ENCODE measurements at regions not wholly inside any gene's neighbourhood (a gene's known extent, or its start where the extent isn't known, plus 50 kb on each side); places are given as distances from the start of the nearest gene placed in this dataset.

- Mint-ChIP-seq H3K27me3 (peaks cover 17% of the 10 kb centered on the region), H3K36me3 (no peaks in the 10 kb centered on the region), H3K4me3 (no peak overlapping the region), H3K4me1 (no peaks in the 10 kb centered on the region), H3K9me3 (peaks cover 2% of the 10 kb centered on the region), H3K27ac (no peak overlapping the region)
- no peak for DNase-seq
Observed at GRCh38 chr7:132045002-132045401, 488.6 kb upstream of the PODXL start.

DNA sequence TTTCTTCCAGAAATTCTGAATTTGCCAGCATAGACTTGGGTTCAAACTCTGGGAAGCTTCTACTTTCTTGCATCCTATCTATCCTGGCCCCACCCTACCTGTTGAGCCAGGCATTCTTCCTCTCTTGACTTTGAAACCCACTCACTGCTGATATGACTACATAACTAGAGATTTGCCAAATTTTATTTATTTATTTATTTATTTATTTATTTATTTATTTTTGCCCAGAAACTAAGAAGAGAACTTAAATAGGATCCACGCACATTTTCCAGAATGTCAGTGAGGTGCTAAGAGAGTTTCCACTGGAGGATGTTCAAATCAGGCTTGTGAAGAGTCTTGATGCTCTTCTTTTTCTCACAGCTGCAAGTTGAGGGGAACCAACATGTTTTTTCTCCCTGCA, 487.8 kb upstream of the PODXL start:
- Mint-ChIP-seq H3K9me3 (peaks cover 2% of the 10 kb centered on the region), H3K4me1 (no peaks in the 10 kb centered on the region), H3K27ac (no peak overlapping the region), H3K4me3 (no peak overlapping the region), H3K36me3 (no peaks in the 10 kb centered on the region), H3K27me3 (peaks cover 14% of the 10 kb centered on the region)
- no peak for DNase-seq

GRCh38 chr7:132041108-132041507, 484.7 kb upstream of the PODXL start:
- Mint-ChIP-seq H3K27me3 (peaks cover 23% of the 10 kb centered on the region), H3K27ac (no peak overlapping the region), H3K36me3 (no peaks in the 10 kb centered on the region), H3K9me3 (peaks cover 2% of the 10 kb centered on the region), H3K4me1 (no peaks in the 10 kb centered on the region), H3K4me3 (no peak overlapping the region)
- DNase-seq, result no peak

DNA sequence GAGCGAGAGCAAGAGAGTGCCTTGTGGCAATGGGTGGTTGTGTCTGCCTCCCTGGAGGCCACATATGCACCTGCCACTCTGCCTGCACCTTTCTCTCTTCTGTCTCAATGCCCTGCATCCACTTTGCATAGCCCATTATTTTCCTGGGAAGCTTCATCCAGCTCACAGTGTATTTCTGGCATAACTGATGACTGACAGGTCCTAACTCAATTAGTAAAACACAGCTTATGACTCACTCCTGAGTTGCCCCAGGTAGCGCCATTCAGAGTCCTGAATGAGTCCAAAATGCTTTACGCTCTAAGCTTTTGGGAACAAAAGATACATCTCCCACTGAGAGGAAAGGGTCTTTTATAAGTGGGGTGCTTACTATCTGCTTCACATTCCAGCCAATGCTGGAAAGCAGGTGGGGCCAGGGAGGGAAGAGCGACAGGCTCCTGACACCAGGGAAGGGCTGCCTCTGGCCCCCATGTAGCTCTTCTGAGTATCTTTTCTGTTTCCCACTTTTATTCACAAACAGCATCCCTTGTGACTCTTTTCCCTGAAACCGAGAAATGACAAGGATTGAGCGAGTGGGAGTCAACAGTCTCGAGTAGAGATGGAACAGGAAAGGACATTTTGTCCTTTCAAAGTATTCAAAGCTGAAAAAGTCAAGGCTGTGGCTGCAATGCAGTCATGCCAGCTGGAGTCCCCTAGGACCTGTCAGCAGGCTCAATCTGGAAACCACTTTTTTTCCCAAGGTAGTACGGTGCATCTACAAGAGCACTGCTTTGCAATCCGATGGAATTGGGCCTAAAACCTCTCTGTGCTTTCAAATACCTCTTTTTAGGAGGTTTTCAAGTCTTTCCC, 479.3 kb upstream of the PODXL start:
- H3K36me3 Mint-ChIP-seq, result no peaks in the 10 kb centered on the region
- no peaks in the 10 kb centered on the region for H3K9me3 Mint-ChIP-seq
- H3K4me3 Mint-ChIP-seq, result no peak overlapping the region
- no peaks in the 10 kb centered on the region for H3K4me1 Mint-ChIP-seq
- peaks cover 19% of the 10 kb centered on the region for H3K27me3 Mint-ChIP-seq
- no peak for DNase-seq
- H3K27ac Mint-ChIP-seq, result no peak overlapping the region

GRCh38 chr7:132034748-132035416, 478.5 kb upstream of the PODXL start:
- no peak overlapping the region for H3K4me3 Mint-ChIP-seq
- no peaks in the 10 kb centered on the region for H3K4me1 Mint-ChIP-seq
- H3K36me3 Mint-ChIP-seq, result no peaks in the 10 kb centered on the region
- no peak overlapping the region for H3K27ac Mint-ChIP-seq
- no peak for DNase-seq
- H3K27me3 Mint-ChIP-seq, result peaks cover 19% of the 10 kb centered on the region
- no peaks in the 10 kb centered on the region for H3K9me3 Mint-ChIP-seq

GRCh38 chr7:132030883-132031282, 474.5 kb upstream of the PODXL start:
- Mint-ChIP-seq H3K4me3 (no peak overlapping the region), H3K36me3 (no peaks in the 10 kb centered on the region), H3K9me3 (no peaks in the 10 kb centered on the region), H3K4me1 (no peaks in the 10 kb centered on the region), H3K27ac (no peak overlapping the region), H3K27me3 (no peaks in the 10 kb centered on the region)
- no peak for DNase-seq

- no peak overlapping the region for H3K27ac Mint-ChIP-seq
- H3K9me3 Mint-ChIP-seq, result no peaks in the 10 kb centered on the region
- H3K4me3 Mint-ChIP-seq, result no peak overlapping the region
- H3K27me3 Mint-ChIP-seq, result no peaks in the 10 kb centered on the region
- no peak for DNase-seq
- no peaks in the 10 kb centered on the region for H3K4me1 Mint-ChIP-seq
- no peaks in the 10 kb centered on the region for H3K36me3 Mint-ChIP-seq
Observed at GRCh38 chr7:132030086-132030568, 473.7 kb upstream of the PODXL start.

DNA sequence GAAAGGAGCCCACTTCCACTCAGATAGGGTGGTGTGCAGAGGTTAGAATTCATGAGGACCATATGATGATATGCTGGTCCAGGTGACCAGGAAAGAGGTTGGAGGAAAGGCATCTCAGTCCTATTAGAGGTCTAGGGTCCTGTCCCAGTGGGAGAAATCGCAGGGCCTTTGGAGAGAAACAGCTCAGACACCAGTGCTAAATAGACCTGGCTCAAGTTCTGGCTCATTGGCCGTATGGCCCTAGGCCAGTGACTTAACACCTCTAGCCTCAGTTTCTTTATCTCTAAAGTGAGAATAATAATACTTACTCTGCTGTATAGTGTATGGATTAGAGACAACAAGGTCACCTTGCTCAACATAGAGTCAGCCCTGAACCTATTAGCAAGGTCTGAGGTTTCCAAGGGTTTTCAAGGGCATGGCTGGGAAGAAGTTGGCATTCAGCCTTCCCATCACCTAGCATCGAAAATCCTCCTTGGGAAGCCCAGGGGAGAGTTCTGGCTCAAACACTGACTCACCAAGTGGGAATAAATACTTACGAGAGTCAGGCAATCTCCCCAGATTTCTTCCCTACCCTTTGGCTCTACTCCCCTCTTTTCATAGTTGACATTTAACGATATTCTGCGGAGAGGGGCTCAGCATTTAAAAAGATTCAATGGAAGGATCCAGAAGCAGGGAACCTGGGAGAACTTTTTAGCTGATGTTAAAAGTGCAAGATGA, 473.1 kb upstream of the PODXL start:
- H3K36me3 Mint-ChIP-seq, result no peaks in the 10 kb centered on the region

DNA sequence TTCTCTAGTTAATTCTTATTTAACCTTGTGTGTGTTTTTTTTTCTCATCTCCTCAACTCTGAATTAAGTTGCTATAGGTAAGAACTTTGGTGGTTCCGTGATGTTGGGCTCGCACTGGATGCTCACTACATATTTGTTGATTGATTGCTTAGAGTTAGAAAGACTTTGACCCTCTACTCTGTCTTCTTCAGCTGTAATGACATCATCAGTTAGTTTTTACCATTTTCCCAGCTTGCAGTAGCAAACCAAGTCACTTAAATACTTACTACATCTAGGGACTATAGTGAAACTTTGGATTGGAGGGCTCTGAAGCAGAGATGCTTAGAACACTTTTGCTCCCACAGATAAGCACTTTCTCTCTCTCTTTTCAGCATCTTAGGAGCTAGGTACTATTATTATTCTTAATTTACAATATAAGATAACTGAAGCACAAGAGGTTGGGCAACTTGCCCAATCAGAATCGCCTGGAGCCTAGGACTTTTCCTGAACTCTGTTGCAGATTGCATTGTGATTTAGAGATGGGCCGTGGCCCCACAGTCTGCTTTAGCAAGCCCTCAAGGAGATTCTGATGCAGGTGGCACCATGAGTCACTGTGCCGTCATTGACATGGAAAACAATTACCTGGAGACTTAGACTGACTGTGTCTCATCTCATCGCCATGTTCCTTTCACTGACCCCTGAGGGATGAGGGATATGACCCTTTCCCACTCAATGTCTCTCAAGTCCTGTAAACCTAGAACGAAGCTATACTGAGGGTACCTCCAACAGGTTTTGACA, 471.9 kb upstream of the PODXL start:
- H3K9me3 Mint-ChIP-seq, result no peaks in the 10 kb centered on the region
- H3K27ac Mint-ChIP-seq, result no peak overlapping the region
- H3K4me3 Mint-ChIP-seq, result no peak overlapping the region
- no peaks in the 10 kb centered on the region for H3K27me3 Mint-ChIP-seq
- no peaks in the 10 kb centered on the region for H3K36me3 Mint-ChIP-seq
- no peaks in the 10 kb centered on the region for H3K4me1 Mint-ChIP-seq
- DNase-seq, result no peak

More for the DNA sequence above, 473.1 kb upstream of the PODXL start:
- Mint-ChIP-seq H3K4me1 (no peaks in the 10 kb centered on the region), H3K27me3 (no peaks in the 10 kb centered on the region), H3K9me3 (no peaks in the 10 kb centered on the region), H3K4me3 (no peak overlapping the region), H3K27ac (no peak overlapping the region)
- DNase-seq, result no peak

DNA sequence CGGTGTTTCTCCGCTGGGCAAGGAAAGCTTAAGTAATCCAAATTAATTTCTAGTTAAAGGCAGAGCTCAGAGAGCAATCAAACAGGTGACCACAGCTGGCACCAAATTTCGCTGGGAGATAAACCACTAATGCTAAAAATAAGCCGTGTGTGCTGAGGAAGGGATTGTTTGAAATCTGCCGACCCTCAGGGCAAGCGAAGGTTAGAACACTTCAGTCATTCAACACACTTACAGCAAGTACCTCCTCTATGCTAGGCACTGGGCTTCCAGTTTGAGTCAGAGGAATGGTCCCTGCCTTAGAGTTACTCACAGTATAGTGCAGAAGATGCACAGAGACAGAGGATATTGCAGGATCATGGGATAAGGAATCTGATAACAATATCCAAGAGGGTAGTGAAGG, 467.9 kb upstream of the PODXL start:
- Mint-ChIP-seq H3K27ac (no peak overlapping the region), H3K9me3 (peaks cover 1% of the 10 kb centered on the region), H3K27me3 (peaks cover 5% of the 10 kb centered on the region), H3K4me3 (no peak overlapping the region), H3K4me1 (no peaks in the 10 kb centered on the region), H3K36me3 (no peaks in the 10 kb centered on the region)
- no peak for DNase-seq

DNA sequence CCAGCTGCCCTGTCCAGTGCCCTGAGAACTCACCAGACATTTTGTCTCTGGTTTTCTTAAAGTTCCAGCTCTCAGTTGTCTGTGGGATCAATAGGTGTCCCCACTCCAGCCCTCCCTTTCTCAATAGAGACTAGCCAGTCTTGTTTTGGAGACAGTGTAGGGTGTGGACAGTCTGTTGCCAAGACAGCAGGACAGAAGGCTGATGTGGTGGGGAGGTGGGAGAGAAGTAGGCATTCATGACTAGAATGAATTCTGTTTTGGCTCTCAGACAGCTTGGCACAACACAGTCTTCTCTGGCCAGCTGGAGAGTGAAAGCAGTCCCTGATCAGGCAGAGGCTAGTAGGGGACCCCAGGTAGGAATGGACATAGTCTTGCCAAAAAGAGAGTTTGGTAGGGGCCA, 467.0 kb upstream of the PODXL start:
- Mint-ChIP-seq H3K36me3 (no peaks in the 10 kb centered on the region), H3K4me1 (no peaks in the 10 kb centered on the region), H3K9me3 (peaks cover 1% of the 10 kb centered on the region), H3K4me3 (no peak overlapping the region), H3K27ac (no peak overlapping the region), H3K27me3 (peaks cover 5% of the 10 kb centered on the region)
- no peak for DNase-seq

DNA sequence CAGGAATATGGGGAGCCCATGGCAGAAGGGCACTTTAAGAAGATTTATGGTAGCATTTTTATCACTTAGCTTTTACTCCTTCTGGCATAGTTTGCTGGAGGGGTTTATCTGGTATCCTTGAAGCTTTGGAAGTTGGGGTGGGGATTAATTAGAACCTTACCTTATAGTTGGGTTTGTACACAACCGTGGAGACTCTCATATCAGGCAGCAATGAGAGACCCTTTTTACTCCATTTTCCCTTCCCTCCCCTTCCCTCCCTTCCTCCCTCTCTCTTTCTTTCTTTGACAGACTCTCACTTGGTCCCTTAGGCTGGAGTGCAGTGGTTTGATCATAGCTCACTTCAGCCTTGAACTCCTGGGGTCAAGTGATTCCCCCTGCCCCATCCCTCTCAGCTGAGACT, 465.8 kb upstream of the PODXL start:
- no peaks in the 10 kb centered on the region for H3K36me3 Mint-ChIP-seq
- peaks cover 1% of the 10 kb centered on the region for H3K9me3 Mint-ChIP-seq
- H3K27me3 Mint-ChIP-seq, result peaks cover 5% of the 10 kb centered on the region
- no peak overlapping the region for H3K27ac Mint-ChIP-seq
- no peak overlapping the region for H3K4me3 Mint-ChIP-seq
- H3K4me1 Mint-ChIP-seq, result no peaks in the 10 kb centered on the region
- DNase-seq, result no peak

DNA sequence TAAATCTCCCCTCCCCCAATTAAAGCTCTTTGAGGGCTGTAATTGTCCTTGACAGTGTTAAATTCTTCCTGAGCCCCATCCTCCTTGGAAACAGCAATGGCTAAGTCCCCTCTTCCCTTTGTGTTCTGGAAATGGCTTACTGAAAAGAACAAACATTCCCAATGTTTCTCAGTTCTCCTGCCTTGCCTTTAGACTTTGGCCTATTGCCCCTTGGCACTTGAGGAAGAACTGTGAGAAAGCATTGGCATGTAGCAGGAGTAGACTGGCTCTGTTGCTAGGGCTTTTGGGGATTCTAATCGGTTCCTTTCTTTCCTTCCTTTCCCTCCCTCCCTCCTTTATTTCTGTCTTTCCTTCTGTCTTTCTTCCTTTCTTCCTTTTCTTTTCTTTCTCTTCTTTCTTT, 463.3 kb upstream of the PODXL start:
- H3K27ac Mint-ChIP-seq, result no peak overlapping the region
- H3K36me3 Mint-ChIP-seq, result no peaks in the 10 kb centered on the region
- peaks cover 5% of the 10 kb centered on the region for H3K27me3 Mint-ChIP-seq
- H3K4me1 Mint-ChIP-seq, result no peaks in the 10 kb centered on the region
- H3K9me3 Mint-ChIP-seq, result peaks cover 5% of the 10 kb centered on the region
- no peak overlapping the region for H3K4me3 Mint-ChIP-seq
- no peak for DNase-seq

DNA sequence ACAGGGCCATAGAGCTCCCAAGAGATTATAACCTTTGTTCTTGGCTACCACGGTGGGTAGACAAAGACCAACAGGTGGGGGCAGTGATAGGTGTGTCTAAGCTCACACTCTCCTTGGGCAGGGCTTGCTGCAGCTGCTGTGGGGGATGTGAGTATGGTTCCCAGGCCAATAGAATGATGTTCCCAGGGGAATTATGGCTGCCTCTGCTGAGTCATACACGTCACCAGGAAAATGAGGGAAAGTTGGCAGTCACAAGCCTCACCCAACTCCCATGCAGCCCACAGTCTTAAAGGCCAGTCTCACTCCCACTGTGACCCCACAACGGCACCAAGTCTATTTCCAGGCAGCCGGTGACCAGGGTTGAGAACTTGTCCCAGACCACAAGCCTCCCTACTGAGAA, 453.4 kb upstream of the PODXL start:
- Mint-ChIP-seq H3K4me1 (no peaks in the 10 kb centered on the region), H3K9me3 (peaks cover 22% of the 10 kb centered on the region), H3K27me3 (peaks cover 14% of the 10 kb centered on the region), H3K36me3 (peaks cover 3% of the 10 kb centered on the region), H3K27ac (no peak overlapping the region), H3K4me3 (no peak overlapping the region)
- no peak for DNase-seq

GRCh38 chr7:132004529-132004928, 448.1 kb upstream of the PODXL start:
- Mint-ChIP-seq H3K4me3 (no peak overlapping the region), H3K9me3 (peaks cover 8% of the 10 kb centered on the region)
- no peak for DNase-seq

More at GRCh38 chr7:132004529-132004928, 448.1 kb upstream of the PODXL start:
- no peaks in the 10 kb centered on the region for H3K27me3 Mint-ChIP-seq
- H3K4me1 Mint-ChIP-seq, result no peaks in the 10 kb centered on the region
- H3K27ac Mint-ChIP-seq, result no peak overlapping the region
- H3K36me3 Mint-ChIP-seq, result peaks cover 3% of the 10 kb centered on the region

All from activated naive CD8-positive, alpha-beta T cell treated with anti-CD3 and anti-CD28 coated beads for 36 hours (primary cell).